ENCODE measurements at regions not wholly inside any gene's neighbourhood (a gene's known extent, or its start where the extent isn't known, plus 50 kb on each side); places are given as distances from the start of the nearest gene placed in this dataset.

- DNase-seq (ENCODE audit: insufficient read length, low spot score) (no peak), FAIRE-seq (no peak)
- TF ChIP-seq POLR2A (IDR thresholded peaks at IDR 0.05; ENCODE audit: low read depth, low read length): no peak
These were observed 227.6 kb downstream of the CBLN2 start for GRCh38 chr18:72316497-72316896.

GRCh38 chr18:72283148-72283925, 260.8 kb downstream of the CBLN2 start:
- no peak for TF ChIP-seq POLR2A (IDR thresholded peaks at IDR 0.05; ENCODE audit: low read depth, low read length)
- DNase-seq (ENCODE audit: insufficient read length, low spot score) (no peak), FAIRE-seq (no peak)

GRCh38 chr18:72273025-72273424, 271.1 kb downstream of the CBLN2 start:
- TF ChIP-seq POLR2A (IDR thresholded peaks at IDR 0.05; ENCODE audit: low read depth, low read length): no peak
- DNase-seq (ENCODE audit: insufficient read length, low spot score): no peak
- FAIRE-seq: no peak

- DNase-seq (ENCODE audit: insufficient read length, low spot score) (no peak), FAIRE-seq (no peak)
- no peak for TF ChIP-seq POLR2A (IDR thresholded peaks at IDR 0.05; ENCODE audit: low read depth, low read length)
These were observed 282.6 kb downstream of the CBLN2 start for GRCh38 chr18:72261590-72261989.

- no peak for FAIRE-seq
- no peak for TF ChIP-seq POLR2A (IDR thresholded peaks at IDR 0.05; ENCODE audit: low read depth, low read length)
These were observed 298.1 kb downstream of the CBLN2 start for GRCh38 chr18:72246076-72246475.

GRCh38 chr18:72235422-72235821, 308.7 kb downstream of the CBLN2 start:
- DNase-seq (ENCODE audit: insufficient read length, low spot score): no peak
- FAIRE-seq: no peak

More at GRCh38 chr18:72246076-72246475, 298.1 kb downstream of the CBLN2 start:
- no peak for DNase-seq (ENCODE audit: insufficient read length, low spot score)

GRCh38 chr18:72233106-72233505, 311.0 kb downstream of the CBLN2 start:
- FAIRE-seq (no peak), DNase-seq (ENCODE audit: insufficient read length, low spot score) (no peak)
- TF ChIP-seq POLR2A (IDR thresholded peaks at IDR 0.05; ENCODE audit: low read depth, low read length): no peak

More at GRCh38 chr18:72235422-72235821, 308.7 kb downstream of the CBLN2 start:
- TF ChIP-seq POLR2A (IDR thresholded peaks at IDR 0.05; ENCODE audit: low read depth, low read length): no peak

GRCh38 chr18:72232644-72233043, 311.5 kb downstream of the CBLN2 start:
- DNase-seq (ENCODE audit: insufficient read length, low spot score) (no peak), FAIRE-seq (no peak)
- no peak for TF ChIP-seq POLR2A (IDR thresholded peaks at IDR 0.05; ENCODE audit: low read depth, low read length)

- no peak for DNase-seq (ENCODE audit: insufficient read length, low spot score)
- TF ChIP-seq POLR2A (IDR thresholded peaks at IDR 0.05; ENCODE audit: low read depth, low read length): no peak
- no peak for FAIRE-seq
These were observed 318.2 kb downstream of the CBLN2 start for GRCh38 chr18:72225958-72226357.

- no peak for DNase-seq (ENCODE audit: insufficient read length, low spot score)
- no peak for TF ChIP-seq POLR2A (IDR thresholded peaks at IDR 0.05; ENCODE audit: low read depth, low read length)
- FAIRE-seq: no peak
These were observed 320.4 kb downstream of the CBLN2 start for GRCh38 chr18:72223733-72224132.

- TF ChIP-seq POLR2A (IDR thresholded peaks at IDR 0.05; ENCODE audit: low read depth, low read length): no peak
- no peak for DNase-seq (ENCODE audit: insufficient read length, low spot score)
- no peak for FAIRE-seq
These were observed 335.0 kb downstream of the CBLN2 start for GRCh38 chr18:72208920-72209676.

GRCh38 chr18:72207280-72207679, 336.9 kb downstream of the CBLN2 start:
- no peak for FAIRE-seq
- no peak for DNase-seq (ENCODE audit: insufficient read length, low spot score)
- TF ChIP-seq POLR2A (IDR thresholded peaks at IDR 0.05; ENCODE audit: low read depth, low read length): no peak

- FAIRE-seq (no peak), DNase-seq (ENCODE audit: insufficient read length, low spot score) (no peak)
- no peak for TF ChIP-seq POLR2A (IDR thresholded peaks at IDR 0.05; ENCODE audit: low read depth, low read length)
These were observed 337.3 kb downstream of the CBLN2 start for GRCh38 chr18:72206814-72207213.

- FAIRE-seq: no peak
- DNase-seq (ENCODE audit: insufficient read length, low spot score): no peak
- no peak for TF ChIP-seq POLR2A (IDR thresholded peaks at IDR 0.05; ENCODE audit: low read depth, low read length)
These were observed 343.1 kb downstream of the CBLN2 start for GRCh38 chr18:72201032-72201431.

GRCh38 chr18:72197591-72197990, 346.6 kb downstream of the CBLN2 start:
- no peak for FAIRE-seq
- DNase-seq (ENCODE audit: insufficient read length, low spot score): no peak
- no peak for TF ChIP-seq POLR2A (IDR thresholded peaks at IDR 0.05; ENCODE audit: low read depth, low read length)

Data from H54 (cell line).